ENCODE measurements at regions not wholly inside any gene's neighbourhood (a gene's known extent, or its start where the extent isn't known, plus 50 kb on each side); places are given as distances from the start of the nearest gene placed in this dataset.

GRCh38 chr6:48315051-48315719 is 204.2 kb upstream of the PTCHD4 start:
- TF ChIP-seq POLR2A (IDR thresholded peaks at IDR 0.05), result no peak
- no peak for TF ChIP-seq CTCF (IDR thresholded peaks at IDR 0.05)
